ENCODE measurements at regions not wholly inside any gene's neighbourhood (a gene's known extent, or its start where the extent isn't known, plus 50 kb on each side); places are given as distances from the start of the nearest gene placed in this dataset.

DNA sequence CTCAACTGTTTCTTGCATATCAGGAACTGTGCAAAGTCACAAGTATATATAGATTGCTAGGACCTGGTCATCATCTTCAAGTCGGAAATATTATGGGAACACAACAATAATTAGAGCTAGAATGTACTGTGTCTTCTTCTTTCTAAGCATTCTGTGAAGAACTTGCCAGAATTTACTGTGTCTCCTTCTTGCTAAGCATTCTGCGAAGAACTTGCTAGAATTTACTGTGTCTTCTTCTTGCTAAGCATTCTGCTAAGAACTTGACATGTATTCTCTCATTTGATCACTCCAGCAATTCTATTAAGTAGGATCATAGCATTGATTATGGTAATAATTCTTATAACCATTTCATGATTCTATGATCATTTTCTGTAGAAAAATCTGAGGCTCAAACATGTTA is 231.7 kb downstream of the FOXL1 start:
- no peak for DNase-seq

DNA sequence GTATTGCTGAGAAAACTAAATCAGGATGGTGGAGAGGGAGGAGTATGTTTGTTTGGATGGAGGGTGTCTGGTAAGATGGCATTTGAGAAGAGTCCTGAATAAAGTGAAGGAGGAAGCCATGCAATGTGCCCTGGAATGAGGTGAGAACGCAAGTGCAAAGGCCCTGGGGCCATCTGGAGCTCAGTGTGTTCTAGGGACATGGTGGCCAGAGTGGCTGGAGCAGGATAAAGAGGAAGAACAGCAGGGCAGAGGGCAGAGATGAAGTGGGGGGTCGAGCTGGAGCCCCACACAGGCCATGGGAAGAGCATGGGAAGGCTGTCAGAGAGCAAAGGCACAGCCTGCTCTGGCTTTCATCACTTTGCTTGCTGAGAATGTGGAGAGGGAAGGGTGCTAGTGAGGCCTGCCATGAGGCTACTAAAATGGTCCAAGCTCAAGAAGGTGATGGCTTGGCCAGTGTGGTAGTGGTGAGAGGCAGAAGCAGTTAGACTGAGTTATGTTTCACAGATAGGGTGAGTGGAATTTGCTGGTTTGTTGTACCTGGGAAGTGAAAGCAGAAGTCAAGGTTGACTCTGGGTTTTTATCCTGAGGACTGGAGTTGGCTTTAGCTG is 234.1 kb downstream of the FOXL1 start:
- DNase-seq = no peak

DNA sequence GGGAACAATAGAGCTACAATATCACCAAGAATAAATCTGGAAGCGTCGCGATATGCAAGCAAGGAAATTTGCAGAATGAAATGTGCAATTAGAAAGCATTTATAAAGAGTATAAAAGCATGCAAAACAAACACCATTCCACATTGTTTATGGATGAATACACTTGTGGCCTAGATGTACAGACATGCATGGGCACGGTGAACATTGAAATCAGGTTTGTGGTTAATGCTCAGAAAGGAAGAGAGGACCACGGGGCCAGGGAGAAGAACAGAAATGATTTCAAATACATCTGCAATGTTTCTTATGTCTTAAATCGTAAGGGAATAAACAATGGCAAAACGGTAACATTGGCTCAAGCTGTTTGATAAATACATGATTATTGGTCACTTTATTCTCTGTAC is 235.9 kb downstream of the FOXL1 start:
- DNase-seq = no peak

DNA sequence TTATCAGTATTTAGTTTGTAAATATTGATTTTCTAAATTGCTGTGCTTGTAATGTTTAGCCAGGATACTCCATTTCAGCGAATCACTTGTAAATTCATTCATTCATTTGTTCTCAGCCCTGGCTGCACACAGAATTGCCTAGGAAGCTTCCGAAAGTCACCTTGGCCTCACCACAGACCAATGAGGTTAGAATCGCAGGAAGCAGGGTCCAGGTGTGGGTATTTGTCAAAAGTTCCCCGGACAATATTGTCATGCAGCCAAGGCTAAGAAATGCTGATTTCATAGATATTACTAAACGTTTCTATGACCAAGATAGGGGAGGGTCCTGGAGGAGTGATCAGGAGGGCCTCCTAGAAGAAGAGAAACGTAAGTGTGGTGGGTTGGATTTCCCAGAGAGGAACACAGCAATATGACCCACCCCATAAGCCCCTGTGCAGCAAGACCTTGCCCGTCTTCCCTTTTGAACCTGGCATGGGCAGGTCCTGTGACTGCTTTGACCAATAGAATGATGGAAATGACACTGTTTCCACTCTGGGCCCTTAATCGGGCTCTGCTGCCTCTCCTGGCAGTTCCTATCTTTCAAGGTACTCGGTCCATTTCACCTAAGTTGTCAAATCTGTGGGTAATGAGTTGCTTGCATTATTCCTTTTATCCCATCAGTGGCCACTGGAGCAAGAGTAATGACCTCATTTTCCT is 238.7 kb downstream of the FOXL1 start:
- DNase-seq = no peak

DNA sequence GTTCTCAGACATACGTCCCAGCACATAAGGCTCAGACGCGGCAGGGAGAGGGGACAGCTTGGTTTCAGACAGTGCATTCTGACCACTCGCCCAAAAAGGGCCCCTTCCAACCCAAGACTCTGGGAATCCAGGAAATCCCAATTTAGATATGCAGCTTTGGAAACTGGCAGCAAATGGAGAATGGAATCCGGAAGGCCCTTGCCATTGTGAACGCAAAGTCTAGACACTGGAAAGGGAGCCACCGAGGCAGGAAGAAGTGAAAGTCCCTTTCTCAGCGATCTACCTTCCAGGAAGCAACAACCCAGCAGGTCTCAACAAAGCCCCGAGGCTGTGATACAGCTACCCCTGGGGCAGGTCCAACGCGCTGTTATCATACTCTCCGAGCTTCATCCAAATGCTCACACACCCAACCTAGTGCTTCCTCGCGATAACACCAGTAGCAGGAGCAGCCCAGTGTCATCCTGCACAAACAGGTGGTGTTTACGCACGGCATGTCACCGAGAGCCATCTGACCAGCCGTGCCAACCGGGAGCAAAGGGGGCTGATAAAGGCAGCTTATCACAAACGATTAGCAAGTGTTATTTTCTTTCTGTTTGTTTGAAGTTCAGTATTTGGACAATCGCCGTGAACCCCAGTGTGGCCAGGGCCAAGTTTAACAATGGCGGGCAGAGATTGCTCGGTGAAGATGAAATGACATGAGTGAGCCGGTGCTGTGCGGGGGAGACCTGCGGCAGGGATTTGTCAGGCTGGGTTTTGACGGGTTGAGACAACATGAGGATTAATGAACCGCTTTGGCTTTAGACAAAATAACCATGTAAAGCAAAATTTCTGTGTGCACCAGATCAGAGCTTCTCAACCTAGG is 240.6 kb downstream of the FOXL1 start:
- no peak for DNase-seq

DNA sequence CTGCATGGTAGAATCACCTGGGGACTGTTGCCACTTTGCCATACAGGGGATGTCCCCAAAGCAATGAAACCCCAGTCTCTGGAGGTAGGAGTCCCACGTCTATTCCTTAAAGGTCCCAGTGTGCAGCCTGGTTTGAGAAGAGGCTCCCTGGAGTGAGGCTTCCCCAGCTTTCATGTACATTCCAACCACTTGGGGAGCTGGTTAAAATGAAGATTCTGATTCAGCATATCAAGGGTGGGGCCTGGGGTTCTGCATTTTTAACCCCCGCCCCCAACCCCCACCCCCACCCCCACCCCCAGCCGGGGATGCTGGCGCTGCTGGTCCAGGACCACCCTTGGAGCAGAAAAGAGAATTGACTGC is 241.2 kb downstream of the FOXL1 start:
- DNase-seq = no peak

DNA sequence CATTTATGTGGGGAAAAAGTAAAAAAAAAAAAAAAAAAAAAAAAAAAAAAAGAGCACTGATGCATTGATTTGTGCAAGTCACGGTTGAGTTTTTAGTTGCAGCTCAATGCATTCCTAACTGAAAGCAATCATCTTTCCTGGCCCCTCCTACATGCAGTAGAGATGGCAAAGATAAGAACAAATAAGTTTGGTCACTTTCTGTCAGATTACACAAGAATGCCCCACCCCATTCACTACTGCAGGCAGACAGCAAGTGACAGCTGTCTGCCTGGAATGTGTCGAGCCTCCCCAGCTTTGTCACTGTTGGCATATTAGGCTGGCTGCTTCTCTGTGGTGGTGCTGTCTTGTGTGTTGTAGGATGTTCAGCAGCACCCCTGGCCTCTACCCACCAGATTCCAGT is 243.5 kb downstream of the FOXL1 start:
- DNase-seq = no peak

DNA sequence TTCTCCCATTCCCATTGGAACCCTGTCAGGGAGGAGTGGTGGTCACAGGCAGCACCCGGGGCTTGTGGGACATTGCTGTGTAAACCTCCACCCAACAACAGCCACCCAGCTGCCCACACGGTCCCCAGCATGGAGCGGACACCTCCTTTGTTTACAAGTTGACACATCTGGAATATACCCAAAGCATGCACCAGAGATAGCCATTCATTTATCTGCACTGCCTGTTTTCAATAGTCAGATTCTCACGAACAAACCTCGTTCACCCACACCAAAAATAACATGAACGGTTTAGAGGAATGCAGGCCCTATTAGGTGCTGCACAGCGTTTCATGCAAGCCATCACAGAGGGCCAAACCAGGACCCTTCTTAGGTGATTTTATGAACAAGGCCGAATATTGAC is 244.8 kb downstream of the FOXL1 start:
- DNase-seq = no peak

DNA sequence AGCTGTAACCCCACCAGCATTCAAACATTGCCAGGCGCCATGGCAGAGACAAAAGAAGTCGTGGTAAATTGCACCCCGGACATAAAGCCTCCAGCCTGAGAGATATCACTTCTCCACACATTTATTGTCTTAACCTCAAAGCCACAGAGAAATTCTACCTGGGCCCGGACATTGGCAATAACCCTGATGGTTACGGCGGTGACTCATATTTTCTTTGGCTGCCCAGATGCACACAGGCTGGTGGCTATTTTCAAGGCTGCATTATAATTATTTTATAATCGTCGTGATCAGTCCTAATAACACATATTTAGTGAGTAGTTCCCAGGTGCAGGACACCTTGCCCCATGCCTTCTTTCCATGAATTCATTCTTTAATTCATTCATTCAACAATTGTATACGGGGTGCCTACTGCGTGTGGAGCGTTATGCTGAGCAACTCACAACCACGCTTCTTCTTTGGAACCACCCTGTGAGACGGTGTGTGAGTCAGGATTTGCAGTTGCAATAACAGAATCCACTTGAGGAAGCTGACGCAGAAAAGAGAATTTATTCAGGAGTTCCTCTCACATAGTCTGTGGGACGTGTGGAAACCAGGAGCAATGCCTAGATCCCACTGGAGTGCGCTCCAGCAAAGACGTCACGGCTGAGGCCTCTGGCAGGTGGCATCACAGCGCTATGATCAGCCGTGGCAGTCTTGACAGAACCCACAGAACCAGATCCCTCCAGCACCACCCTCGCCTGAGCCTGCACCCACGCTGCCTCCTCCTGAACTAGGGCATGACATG is 245.7 kb downstream of the FOXL1 start:
- DNase-seq = no peak

DNA sequence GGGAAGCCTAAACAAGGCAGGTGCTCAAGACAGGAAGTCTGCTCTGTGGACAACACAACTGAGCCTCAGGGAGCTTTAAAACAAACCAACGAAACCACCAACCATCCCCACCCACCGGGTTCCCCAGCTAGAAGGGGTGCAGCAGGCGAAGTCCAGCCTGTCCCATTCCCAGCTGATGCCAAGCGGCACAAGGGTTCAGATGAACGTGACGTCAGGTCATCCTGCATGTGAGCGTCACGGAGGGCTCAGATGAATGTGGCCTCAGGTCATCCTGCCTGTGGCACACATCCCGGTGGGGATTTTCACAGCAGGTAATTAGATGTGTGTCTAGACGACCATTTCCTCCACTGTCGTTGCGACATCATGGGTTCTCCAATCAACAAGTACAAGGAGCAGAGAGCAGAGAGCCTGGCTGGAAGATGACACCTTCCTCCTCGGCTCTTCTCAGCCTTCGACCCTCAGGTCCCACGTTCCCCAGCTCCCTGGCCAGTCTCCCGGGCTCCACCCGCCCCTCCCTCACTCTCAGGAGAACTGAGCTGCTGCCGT is 246.5 kb downstream of the FOXL1 start:
- DNase-seq = no peak

DNA sequence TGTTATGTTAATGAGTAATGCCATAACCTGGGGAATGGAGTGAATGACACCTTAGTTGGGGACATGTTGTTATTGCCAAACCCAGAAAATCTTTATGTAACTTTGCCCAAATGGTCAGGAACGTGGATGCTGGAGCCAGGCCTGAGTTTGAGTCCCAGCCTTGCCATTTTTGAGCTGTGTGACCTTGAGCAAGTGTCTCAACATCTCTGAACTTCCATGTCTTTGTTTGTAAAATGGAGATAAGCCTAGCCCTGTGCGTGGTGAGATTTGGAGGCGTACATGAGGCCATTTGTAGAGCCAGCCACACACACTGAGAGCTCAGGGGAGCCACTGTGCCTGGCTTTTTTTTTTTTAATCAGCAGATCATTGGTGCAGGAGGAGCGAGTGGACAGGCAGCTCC is 247.3 kb downstream of the FOXL1 start:
- no peak for DNase-seq

DNA sequence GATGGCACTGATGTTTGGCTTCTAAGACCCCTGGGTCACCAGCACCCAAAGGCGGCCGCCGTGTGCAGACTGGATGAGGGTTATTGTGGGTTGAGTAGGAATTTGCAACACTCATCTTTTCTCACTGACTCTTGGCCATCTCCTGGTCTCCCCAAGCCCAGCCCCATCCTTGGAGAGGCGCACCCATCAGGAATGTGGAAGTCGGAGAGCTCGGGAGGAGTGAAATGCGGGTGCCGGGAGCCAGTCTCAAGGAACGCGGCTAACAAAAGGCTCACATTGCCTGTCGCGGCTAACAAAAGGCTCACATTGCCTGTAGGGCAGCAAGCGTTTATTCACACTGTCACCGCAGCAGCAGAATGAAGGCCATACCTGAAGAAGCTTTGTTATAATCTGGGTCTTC is 248.6 kb downstream of the FOXL1 start:
- no peak for DNase-seq

DNA sequence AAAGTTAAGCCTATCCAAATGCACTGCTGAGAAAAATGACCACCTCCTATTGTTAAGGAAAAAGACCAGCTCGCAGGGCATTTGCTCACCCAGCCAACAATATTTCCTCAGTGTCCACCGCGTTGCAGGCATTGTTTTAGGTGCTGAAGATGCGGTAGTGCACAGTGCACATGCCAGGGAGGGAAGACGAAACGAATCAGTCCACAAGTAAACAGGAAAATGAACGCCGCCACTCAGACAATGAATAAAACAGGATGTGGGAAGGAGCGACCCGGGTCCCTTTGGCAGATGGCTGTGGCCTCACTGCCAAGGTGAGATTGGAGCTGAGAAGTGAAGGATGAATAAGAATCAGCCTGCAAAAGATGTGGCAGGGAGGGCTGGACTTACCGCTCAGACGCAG is 249.2 kb downstream of the FOXL1 start:
- no peak for DNase-seq

DNA sequence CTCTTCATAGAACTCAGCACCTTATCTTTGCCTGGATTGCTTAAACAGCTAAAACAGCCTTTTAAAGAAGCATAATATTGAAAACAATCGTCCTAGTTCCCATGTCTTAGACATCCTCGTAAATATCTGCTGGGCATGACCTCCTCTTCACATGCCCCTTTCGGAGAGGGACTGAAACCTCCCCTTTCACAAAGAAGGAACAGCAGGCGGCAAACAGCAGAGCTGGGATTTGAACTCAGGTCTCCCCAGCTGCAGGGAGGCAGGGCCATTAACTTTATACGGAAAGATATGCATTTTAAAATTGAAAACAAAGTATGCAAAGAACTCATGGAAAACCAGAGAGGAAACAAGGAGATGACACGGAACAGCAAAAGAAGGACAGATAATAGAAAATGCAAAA is 249.9 kb downstream of the FOXL1 start:
- no peak for DNase-seq

DNA sequence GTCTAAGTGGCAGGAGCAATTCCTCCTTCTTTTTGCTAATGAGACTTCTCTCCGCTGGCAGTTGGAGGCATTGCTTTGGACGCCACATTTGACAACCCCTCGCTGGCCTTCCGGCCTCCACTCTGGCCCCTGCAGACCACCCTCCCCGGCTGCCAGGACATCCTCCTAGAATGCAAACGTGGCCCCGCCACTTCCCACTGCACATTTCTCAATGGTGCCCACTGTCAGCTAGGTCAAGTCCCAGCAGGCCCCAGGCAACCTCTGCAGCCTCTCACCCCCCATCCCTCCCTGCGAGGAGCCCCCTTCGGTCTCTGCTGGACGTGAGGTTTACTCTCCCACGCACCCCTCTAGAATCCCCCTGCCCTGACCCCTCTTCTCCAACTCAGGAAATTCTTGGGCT is 250.3 kb downstream of the FOXL1 start:
- no peak for DNase-seq

DNA sequence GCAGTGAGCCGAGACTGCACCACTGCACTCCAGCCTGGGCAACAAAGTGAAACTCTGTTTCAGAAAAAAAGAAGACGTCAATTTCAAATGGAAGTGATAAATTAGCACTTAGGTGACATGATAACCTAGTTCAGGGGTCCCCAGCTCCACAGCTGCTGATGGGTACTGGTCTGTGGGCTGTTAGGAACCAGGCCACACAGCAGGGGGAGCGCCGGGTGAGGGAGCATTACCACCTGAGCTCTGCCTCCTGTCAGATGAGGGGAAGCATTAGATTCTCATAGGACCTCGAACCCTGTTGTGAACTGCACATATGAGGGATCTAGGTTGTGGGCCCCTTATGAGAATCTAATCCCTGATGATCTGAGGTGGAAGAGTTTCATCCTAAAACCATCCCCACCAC is 253.0 kb downstream of the FOXL1 start:
- DNase-seq = no peak

DNA sequence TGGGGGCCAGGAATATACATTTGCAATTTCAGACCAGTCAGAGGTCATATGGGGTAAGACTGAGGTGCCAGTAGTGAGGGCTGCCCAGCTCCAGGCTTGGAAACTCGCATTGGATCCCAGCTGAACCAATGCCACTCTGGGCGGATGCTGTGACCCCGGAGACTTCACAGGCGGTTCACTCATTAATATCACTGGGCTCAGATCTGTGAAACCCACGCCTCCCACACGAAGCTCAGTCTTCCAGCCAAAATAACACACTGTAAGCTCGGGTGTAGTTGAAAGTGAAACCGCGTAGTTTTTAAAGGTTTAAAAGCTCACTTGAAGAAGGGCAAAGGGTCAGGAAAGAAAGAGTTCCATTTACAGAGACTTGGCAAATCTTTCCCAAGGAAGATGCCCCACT is 254.8 kb downstream of the FOXL1 start:
- DNase-seq = no peak

DNA sequence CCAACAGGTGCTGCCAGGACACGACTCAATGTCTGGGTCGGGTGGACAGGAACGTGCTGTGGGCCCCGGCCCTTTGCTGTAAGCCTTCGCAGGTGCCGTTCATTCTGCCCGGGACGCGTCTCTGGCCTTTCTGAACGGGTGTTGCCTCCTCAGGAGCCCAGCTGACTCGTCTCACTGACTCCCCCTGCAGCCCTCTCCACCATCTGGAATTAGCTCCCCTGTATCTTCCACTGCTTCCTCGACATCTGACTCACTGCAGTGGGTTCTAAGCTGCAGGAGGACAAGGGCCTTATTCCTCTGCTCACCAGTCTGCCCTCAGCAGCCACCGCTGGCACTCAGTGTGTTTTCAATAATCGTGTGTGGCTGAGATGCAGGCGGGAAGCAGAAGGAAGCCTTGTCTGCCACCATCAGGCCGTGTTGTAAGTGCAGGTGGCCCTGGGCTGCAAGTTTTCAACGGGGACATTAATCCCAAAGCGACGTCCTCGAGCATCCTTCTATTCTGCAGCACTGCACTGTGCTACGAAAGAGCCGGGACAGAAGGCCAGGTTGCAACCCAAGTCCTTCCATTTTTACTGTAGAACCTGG is 256.2 kb downstream of the FOXL1 start:
- no peak for DNase-seq

DNA sequence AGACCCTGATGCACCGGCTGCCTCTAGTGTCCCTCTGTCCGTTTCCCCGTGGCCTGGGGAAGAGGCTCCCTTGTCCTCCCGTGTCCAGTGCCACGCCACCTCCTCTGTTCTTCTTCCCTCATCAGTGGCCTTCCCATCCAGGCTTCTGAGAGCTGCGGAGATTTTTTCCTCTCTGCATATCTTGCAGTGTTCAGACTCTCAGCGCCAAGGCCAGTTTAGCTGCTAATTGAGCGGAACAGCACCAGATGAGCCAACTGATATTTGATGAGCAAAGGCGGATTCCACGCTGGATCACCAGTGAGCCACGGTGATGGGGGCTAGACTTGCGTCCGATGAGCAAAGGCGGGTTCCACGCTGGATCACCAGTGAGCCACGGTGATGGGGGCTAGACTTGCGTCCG is 257.6 kb downstream of the FOXL1 start:
- DNase-seq = no peak

DNA sequence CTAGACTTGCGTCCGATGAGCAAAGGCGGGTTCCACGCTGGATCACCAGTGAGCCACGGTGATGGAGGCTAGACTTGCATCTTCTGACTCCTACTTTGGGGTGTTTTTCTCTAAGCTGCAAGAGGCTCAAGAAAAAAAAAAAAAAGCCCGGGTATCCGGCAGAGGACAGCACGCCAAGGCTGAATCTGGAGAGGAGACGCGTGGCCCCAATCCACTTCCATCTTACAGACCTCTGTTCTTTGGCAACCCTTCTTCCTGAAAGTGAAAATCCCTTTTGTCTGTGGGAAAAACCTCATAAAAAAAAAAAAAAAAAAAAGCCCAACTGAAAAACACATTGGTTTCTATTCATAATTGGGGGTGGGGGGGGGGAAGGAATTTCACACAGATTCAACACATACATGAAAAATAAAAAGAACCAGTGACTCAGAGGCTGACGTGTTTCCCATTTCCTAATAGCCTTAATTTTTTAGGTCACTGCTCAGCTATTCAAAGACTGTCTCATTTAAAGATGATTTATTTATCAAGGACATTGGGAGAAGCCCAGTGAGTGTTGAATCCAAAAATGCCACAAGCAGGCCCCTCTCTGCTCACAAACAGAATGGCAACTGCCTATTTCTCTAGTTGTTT is 258.3 kb downstream of the FOXL1 start:
- no peak for DNase-seq

DNA sequence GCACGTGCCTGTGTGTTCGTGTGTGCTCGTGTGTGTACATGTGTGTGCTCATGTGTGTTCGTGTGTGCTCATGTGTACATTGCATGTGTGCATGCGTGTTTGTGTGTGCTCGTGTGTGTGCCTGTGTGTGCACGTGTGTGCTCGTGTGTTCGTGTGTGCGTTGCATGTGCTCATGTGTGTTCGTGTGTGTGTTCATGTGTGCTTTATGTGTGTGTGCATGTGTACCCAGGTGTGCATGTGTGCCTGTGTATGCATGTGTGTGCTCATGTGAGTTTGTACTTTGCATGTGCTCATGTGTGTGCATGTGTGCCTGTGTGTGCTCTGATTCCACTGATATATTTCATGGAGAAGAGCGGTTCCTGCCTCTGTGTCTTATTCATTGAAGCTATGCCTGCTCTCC is 265.5 kb downstream of the FOXL1 start:
- DNase-seq = no peak

DNA sequence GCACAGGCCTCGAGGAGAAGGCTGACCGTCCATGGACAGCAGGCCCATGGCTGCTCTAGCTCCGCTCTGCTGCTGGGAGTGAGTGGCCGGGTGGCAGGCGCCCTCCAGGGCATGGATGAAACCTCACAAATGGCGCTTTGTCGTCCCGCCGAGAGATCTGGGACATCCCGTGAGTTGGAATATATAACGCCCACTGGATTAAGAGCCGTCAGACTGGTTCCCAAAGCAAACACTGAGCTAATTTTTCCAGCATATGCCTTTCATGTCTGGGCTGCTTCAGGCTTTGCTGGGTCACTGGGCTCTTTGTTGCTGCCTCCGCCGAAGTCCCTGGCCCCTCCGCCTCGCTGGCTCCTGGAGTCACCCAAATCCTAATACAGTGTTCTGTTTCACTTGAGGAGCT is 266.3 kb downstream of the FOXL1 start:
- DNase-seq = no peak
